Keratinocyte (primary cell): ENCODE measurements at regions not wholly inside any gene's neighbourhood (a gene's known extent, or its start where the extent isn't known, plus 50 kb on each side); places are given as distances from the start of the nearest gene placed in this dataset.

Experiments used
- EZH2 ChIP-seq: IDR thresholded peaks from one replicate; pipeline ENCODE4 v1.6.1; 2012; ENCODE audit warnings: inconsistent platforms, mild to moderate bottlenecking, low read length, moderate library complexity
- TF ChIP-seq, protein P1 (sequence below), 3 experiments: IDR thresholded peaks in 1 of 3; conservative IDR thresholded peaks in 1 of 3; optimal IDR thresholded peaks in 1 of 3; 2 replicates in 2 of 3; 3 replicates in 1 of 3; pipeline versions ENCODE3 to v1.5.1; 2011; ENCODE audit warnings: low read length in 3 of 3, mild to moderate bottlenecking in 3 of 3, moderate library complexity in 2 of 3, control low read depth in 1 of 3, inconsistent platforms in 1 of 3; ENCODE audit not compliant: insufficient read depth in 2 of 3; ENCODE audit errors: extremely low read depth in 1 of 3

DNA sequence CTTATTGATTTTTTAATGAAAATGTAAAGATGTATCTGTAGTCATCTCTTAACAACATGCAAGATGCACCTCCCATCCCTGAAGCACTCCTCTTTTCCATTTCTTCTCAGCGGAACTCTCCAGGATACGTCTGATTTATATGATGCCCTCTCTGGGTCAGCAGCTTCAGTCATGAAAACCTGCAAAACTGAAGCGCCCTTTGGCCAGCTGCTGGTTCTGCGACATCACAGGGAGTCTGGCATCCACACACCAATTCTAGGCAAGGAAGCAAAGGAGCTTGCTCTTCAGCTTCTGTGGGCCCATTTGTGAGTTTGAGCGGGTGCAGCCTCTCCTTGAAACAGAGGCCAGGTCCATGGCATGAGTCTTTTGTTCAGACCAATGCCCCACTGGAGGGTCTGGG, 1253.3 kb downstream of the TBC1D22A start:
- no peak for TF ChIP-seq EZH2
- TF ChIP-seq, protein P1, sequence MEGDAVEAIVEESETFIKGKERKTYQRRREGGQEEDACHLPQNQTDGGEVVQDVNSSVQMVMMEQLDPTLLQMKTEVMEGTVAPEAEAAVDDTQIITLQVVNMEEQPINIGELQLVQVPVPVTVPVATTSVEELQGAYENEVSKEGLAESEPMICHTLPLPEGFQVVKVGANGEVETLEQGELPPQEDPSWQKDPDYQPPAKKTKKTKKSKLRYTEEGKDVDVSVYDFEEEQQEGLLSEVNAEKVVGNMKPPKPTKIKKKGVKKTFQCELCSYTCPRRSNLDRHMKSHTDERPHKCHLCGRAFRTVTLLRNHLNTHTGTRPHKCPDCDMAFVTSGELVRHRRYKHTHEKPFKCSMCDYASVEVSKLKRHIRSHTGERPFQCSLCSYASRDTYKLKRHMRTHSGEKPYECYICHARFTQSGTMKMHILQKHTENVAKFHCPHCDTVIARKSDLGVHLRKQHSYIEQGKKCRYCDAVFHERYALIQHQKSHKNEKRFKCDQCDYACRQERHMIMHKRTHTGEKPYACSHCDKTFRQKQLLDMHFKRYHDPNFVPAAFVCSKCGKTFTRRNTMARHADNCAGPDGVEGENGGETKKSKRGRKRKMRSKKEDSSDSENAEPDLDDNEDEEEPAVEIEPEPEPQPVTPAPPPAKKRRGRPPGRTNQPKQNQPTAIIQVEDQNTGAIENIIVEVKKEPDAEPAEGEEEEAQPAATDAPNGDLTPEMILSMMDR (optimal IDR thresholded peaks at IDR 0.05 in 1 of 3, IDR thresholded peaks at IDR 0.05 in 1 of 3, conservative IDR thresholded peaks at IDR 0.05 in 1 of 3; ENCODE audit: extremely low read depth in 1 of 3, insufficient read depth in 2 of 3, low read length in 3 of 3) = no peak
